AG04449 (cell line): ENCODE measurements at regions not wholly inside any gene's neighbourhood (a gene's known extent, or its start where the extent isn't known, plus 50 kb on each side); places are given as distances from the start of the nearest gene placed in this dataset.
"Not testable (repeated sequence)": the region's sequence is repeated elsewhere in the genome, so short reads cannot be mapped to it uniquely, and the experiment has no call there.

ENCODE experiments used
- CTCF ChIA-PET: fragments of 350-600 bp; formaldehyde crosslinking; extraction: SDS; loops from one replicate; lab custom pipeline; 2021; ENCODE audit warnings: antibody characterized with exemption; lab: Yijun Ruan, JAX
- POLR2A ChIA-PET: fragments of 400-600, 350-600 bp; formaldehyde crosslinking; extraction: SDS; loops from one replicate; lab custom pipeline; 2020; ENCODE audit warnings: antibody characterized with exemption, inconsistent platforms; lab: Yijun Ruan, JAX
- DNase-seq: peaks from one replicate; pipeline ENCODE4 v3.0.0-alpha.2; 2010; ENCODE audit warnings: low read depth, low spot score
- H3K4me3 ChIP-seq: 2 replicates; pipeline ENCODE4 v1.5.1; 2011; ENCODE audit warnings: low read depth, mild to moderate bottlenecking, control low read depth, low read length
- TF ChIP-seq, protein P1 (sequence below): IDR thresholded peaks from one replicate; pipeline ENCODE4 v1.5.1; 2011; ENCODE audit warnings: mild to moderate bottlenecking, moderate library complexity, low read length, control low read depth, inconsistent platforms; ENCODE audit not compliant: insufficient read depth; ENCODE audit errors: missing control alignments

DNA sequence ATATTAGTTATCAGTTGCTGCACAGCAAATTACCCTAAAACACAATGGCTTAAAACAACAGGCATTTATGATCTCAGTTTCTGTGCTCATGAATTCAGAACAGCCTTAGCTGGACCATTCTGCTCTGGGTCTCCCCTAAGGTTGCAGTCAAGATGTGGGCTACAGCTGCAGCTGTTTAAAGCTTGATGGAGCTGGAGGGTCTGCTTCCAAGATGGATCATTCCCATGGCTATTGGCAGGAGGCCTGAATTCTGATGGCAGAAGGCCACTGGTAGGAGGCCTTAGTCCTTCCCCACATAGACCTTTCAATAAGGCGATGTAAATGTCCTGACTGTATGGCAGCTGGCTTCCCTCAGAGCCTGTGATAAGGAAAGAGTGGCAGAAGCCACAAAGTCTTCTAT lies 118.6 kb upstream of the SERPINE2 start:
- ChIA-PET POLR2A (no interaction called here), CTCF (no interaction called here)

DNA sequence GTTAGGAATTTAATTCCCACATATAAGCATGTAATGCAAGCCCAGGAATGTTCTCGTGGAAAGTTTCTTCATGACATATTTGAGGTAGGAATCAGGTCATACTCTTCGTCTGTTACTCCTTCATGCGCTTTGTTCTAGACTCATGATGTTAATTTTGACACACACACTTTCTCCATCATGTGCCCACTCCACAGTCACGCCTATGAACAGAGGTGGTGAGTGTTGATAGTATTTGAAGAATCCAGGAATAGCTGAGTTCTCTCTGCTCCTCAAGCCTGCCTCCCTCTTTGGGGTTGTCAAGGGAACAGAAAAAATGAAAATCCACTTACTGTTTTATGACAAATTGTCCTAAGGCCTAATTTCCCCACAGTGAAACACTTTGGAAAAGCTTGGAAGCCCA lies 117.3 kb upstream of the SERPINE2 start:
- ChIA-PET POLR2A (no interaction called here), CTCF (interaction anchor here (1.3 kb wide), 1 partner anchor 162 kb away, joined by 5 read pairs; no protein-coding TSS in a partner anchor)
- no peak overlapping the region for H3K4me3 ChIP-seq
- TF ChIP-seq, protein P1, sequence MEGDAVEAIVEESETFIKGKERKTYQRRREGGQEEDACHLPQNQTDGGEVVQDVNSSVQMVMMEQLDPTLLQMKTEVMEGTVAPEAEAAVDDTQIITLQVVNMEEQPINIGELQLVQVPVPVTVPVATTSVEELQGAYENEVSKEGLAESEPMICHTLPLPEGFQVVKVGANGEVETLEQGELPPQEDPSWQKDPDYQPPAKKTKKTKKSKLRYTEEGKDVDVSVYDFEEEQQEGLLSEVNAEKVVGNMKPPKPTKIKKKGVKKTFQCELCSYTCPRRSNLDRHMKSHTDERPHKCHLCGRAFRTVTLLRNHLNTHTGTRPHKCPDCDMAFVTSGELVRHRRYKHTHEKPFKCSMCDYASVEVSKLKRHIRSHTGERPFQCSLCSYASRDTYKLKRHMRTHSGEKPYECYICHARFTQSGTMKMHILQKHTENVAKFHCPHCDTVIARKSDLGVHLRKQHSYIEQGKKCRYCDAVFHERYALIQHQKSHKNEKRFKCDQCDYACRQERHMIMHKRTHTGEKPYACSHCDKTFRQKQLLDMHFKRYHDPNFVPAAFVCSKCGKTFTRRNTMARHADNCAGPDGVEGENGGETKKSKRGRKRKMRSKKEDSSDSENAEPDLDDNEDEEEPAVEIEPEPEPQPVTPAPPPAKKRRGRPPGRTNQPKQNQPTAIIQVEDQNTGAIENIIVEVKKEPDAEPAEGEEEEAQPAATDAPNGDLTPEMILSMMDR = no peak
- no peak for DNase-seq

More for the DNA sequence above, 118.6 kb upstream of the SERPINE2 start:
- DNase-seq = no peak
- no peak overlapping the region for H3K4me3 ChIP-seq
- TF ChIP-seq, protein P1 = no peak

DNA sequence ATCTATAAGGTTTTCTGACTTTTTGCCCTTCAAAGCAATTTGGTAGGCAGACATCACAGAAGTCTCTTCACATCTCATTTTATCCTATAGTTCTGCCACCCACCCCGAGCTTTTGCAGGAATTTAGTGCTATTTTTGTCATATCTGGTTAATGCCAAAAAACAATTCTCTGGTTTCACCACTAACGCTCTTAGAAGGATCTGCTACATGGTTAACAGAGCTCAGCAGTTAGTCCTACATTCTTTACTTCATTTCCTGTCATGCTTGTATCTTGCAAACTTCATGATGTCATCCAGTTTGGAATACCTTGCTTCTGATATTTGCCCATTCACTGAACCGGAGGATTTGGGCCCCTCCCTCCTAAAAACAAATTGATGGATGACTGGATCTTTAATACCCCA lies 116.8 kb upstream of the SERPINE2 start:
- H3K4me3 ChIP-seq = no peak overlapping the region
- no peak for DNase-seq
- POLR2A ChIA-PET = no interaction called here
- CTCF ChIA-PET = interaction anchor here (0.8 to 1.3 kb wide), 4 partner anchors 10 to 162 kb away, joined by 3 to 5 read pairs (median 4); partner anchors contain the start of gene SERPINE2
- TF ChIP-seq, protein P1 = no peak

DNA sequence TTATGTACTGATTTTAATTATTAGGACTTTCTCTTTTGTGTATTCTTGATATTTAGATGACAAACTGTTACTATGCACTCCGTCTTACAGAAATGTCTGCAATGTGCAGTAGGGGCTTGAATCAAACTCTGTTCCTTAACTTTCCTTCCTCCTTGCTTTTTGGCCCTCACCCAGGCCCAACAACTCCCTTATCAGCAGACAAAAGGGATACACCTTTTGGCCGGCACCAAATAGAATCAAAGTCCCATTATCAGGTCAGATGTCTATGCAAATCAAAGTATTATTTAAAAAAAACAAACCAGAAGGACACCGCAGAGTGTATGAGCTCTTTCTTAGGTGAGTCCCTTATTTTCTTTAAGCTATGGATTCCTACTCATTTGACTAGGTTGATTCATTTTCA lies 116.3 kb upstream of the SERPINE2 start:
- no peak overlapping the region for H3K4me3 ChIP-seq
- ChIA-PET CTCF (interaction anchor here (0.6 to 1.3 kb wide), 5 partner anchors 8 to 161 kb away, joined by 3 to 5 read pairs (median 3); partner anchors contain the start of gene SERPINE2), POLR2A (no interaction called here)
- TF ChIP-seq, protein P1 = no peak
- no peak for DNase-seq

DNA sequence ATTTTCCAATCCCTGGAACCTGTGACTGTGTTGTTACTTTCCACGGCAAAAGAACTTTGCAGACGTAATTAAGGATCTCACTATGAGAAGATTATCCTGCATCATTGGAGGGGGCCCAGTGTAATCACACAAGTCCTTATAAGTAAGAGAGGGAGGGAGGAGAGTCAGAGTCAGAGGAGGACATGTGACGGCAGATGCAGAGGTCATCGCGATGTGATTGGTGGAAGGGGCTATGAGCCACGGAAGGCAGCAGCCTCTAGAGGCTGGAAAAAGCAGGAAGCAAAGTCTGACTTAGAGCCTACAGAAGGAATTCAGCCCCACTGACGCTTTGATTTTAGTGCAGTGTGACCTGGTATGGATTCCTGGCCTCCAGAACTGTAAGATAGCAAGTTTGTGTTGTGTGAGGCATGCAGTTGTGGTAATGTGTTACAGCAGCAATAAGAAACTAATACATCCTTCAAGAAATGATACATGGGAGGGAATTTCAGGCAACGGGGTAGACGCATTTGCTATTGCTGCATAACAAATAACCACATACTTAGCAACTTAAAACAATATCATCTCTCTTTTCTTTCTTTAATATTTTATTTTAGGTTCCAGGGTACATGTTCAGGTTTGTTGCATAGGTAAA lies 112.7 kb upstream of the SERPINE2 start:
- ChIA-PET POLR2A (no interaction called here), CTCF (interaction anchor here (0.8 kb wide), 1 partner anchor 9 kb away, joined by 3 read pairs; no protein-coding TSS in a partner anchor)
- TF ChIP-seq, protein P1 = no peak
- no peak overlapping the region for H3K4me3 ChIP-seq
- no peak for DNase-seq

DNA sequence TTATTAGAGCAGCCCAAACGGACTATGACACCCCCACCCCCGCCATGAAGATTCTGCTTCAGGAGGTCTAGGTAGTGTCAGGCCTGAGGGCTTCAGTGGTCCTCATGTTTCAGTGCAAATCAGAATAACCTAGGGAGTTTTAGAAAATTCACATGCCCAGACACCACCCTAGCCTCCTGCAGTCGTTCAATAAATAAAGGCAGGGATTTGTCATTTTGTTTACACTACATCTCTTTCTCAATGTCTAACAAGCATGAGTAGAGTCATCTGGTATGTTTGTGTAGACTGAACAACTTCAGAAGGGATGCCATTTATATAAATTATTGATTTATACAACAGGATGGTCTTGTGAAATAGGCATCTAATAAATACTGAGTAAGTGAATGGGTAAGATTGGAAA lies 112.1 kb upstream of the SERPINE2 start:
- CTCF ChIA-PET = no interaction called here
- no peak overlapping the region for H3K4me3 ChIP-seq
- POLR2A ChIA-PET = no interaction called here
- no peak for DNase-seq
- TF ChIP-seq, protein P1 = no peak

DNA sequence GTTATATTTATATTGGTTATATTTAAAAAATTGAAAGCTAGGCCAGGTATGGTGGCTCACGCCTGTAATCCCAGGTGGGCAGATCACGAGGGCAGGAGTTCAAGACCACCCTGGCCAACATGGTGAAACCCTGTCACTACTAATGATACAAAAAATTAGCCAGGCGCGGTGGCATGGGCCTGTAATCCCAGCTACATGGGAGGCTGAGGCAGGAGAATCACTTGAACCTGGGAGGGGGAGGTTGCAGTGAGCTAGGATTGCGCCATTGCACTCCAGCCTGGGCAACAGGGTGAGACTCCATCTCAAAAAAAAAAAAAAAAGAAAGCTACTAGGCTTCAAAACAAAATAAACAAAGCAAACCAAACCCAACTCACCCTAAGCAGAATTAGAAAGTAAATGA lies 109.0 kb upstream of the SERPINE2 start:
- CTCF ChIA-PET = not testable (repeated sequence)

More for the DNA sequence above, 109.0 kb upstream of the SERPINE2 start:
- not testable (repeated sequence) for H3K4me3 ChIP-seq, DNase-seq
- POLR2A ChIA-PET = interaction anchor here (1.1 kb wide), 1 partner anchor 109 kb away, joined by 3 read pairs; the partner anchor contains the start of gene SERPINE2
